HCT116 (cell line): ENCODE measurements at regions not wholly inside any gene's neighbourhood (a gene's known extent, or its start where the extent isn't known, plus 50 kb on each side); places are given as distances from the start of the nearest gene placed in this dataset.

Experiments used
- ATAC-seq: fragments of 200-7000 bp; cut with Tn5 transposase; 2 replicates; pipeline ENCODE4 v1.9.1; 2020; ENCODE audit warnings: mild to moderate bottlenecking, moderate library complexity
- BruUV-seq: library from RNA; stranded (reverse); fragments of 400-500 nt; replicated peaks from 2 replicates; lab custom pipeline; 2021; lab: Mats Ljungman, UMichigan
- CTCF ChIA-PET: fragments of 300-600 bp; sonication (Branson Sonifier 250); formaldehyde crosslinking; loops from one replicate; lab custom pipeline; 2021; ENCODE audit warnings: antibody characterized with exemption; lab: Charles Lee
- POLR2A ChIA-PET: fragments of 300-600, 350-600 bp; sonication (Branson Sonifier 250); formaldehyde crosslinking; loops from one replicate; lab custom pipeline; 2021; ENCODE audit warnings: antibody characterized with exemption; lab: Charles Lee
- RAD21 ChIA-PET, 2 experiments: fragments of 300-600 bp; sonication (Branson Sonifier 250); formaldehyde crosslinking; loops; one replicate each; lab custom pipeline; 2023; ENCODE audit warnings: low total read pairs in 2 of 2; ENCODE audit not compliant: uncharacterized antibody in 2 of 2, unreplicated experiment in 2 of 2, low non-redundant PET in 1 of 2; lab: Charles Lee
- DNase-seq: peaks from one replicate; pipeline ENCODE4 v3.0.0-alpha.2; 2010; ENCODE audit warnings: low read depth, low spot score
- H2AFZ ChIP-seq: fragments of 200-600 bp; shearing (Covaris generic), sonication (generic); 2 replicates; pipeline ENCODE4 v1.6.1; 2017; ENCODE audit warnings: low read depth, mixed run types, mixed read lengths, antibody characterized with exemption, low read length; ENCODE audit not compliant: poor library complexity, severe bottlenecking
- H3K27ac ChIP-seq: 2 replicates; pipeline ENCODE4 v1.5.1; 2012; ENCODE audit warnings: low read depth, low read length
- H3K27me3 ChIP-seq: fragments of 200-600 bp; sonication (generic); 2 replicates; pipeline ENCODE4 v1.6.1; 2016; ENCODE audit warnings: mixed run types, low read length, mixed read lengths; ENCODE audit not compliant: insufficient read depth
- H3K36me3 ChIP-seq, 2 experiments: fragments of 200-500 bp in 1 of 2; fragments of 200-600 bp in 1 of 2; sonication (Bioruptor generic) in 1 of 2; sonication (generic) in 1 of 2; 2 replicates each; pipeline versions ENCODE4 v1.5.1 to v1.6.1; 2014 to 2016; ENCODE audit warnings: low read length in 2 of 2, inconsistent platforms in 1 of 2, mixed read lengths in 1 of 2, mixed run types in 1 of 2; ENCODE audit not compliant: insufficient read depth in 2 of 2, control insufficient read depth in 1 of 2
- H3K4me1 ChIP-seq, 2 experiments: fragments of 200-600 bp in 1 of 2; sonication (generic) in 1 of 2; 2 replicates each; pipeline versions ENCODE4 v1.5.1 to v1.6.1; 2012 to 2017; ENCODE audit warnings: low read length in 2 of 2, inconsistent platforms in 1 of 2, mild to moderate bottlenecking in 1 of 2, mixed read lengths in 1 of 2, mixed run types in 1 of 2, moderate library complexity in 1 of 2; ENCODE audit not compliant: insufficient read depth in 2 of 2, control insufficient read depth in 1 of 2
- H3K4me2 ChIP-seq: fragments of 200-600 bp; sonication (generic); 2 replicates; pipeline ENCODE4 v1.6.1; 2017; ENCODE audit warnings: mixed run types, low read length, mixed read lengths
- H3K4me3 ChIP-seq, 2 experiments: fragments of 200-600 bp in 1 of 2; sonication (generic) in 1 of 2; replicated peaks in 1 of 2; 2 replicates each; pipeline ENCODE4 v1.5.1; 2011 to 2016; ENCODE audit warnings: low read length in 2 of 2, control low read depth in 1 of 2, low read depth in 1 of 2, mild to moderate bottlenecking in 1 of 2, mixed read lengths in 1 of 2, mixed run types in 1 of 2
- H3K79me2 ChIP-seq: fragments of 200-600 bp; sonication (generic); 2 replicates; pipeline ENCODE4 v1.6.1; 2017; ENCODE audit warnings: mild to moderate bottlenecking, mixed run types, low read length, moderate library complexity, mixed read lengths; ENCODE audit not compliant: insufficient read depth
- H3K9ac ChIP-seq: fragments of 200-600 bp; sonication (generic); 2 replicates; pipeline ENCODE4 v1.6.1; 2016; ENCODE audit warnings: low read length, mixed read lengths
- H3K9me2 ChIP-seq: fragments of 200-600 bp; sonication (generic), shearing (Covaris generic); 2 replicates; pipeline ENCODE4 v1.6.1; 2017; ENCODE audit warnings: mixed run types, mild to moderate bottlenecking, moderate library complexity; ENCODE audit not compliant: insufficient read depth
- H3K9me3 ChIP-seq, 2 experiments: fragments of 200-500 bp in 1 of 2; fragments of 200-600 bp in 1 of 2; sonication (Bioruptor generic) in 1 of 2; sonication (generic) in 1 of 2; 2 replicates each; pipeline ENCODE4 v1.6.1; 2014 to 2017; ENCODE audit warnings: low read length in 2 of 2, mixed read lengths in 2 of 2, inconsistent platforms in 1 of 2, low read depth in 1 of 2, mild to moderate bottlenecking in 1 of 2, mixed run types in 1 of 2, moderate library complexity in 1 of 2; ENCODE audit not compliant: control insufficient read depth in 1 of 2, insufficient read depth in 1 of 2
- H4K20me1 ChIP-seq: fragments of 200-600 bp; sonication (generic), shearing (Covaris generic); 2 replicates; pipeline ENCODE4 v1.6.1; 2017; ENCODE audit warnings: mixed run types, mild to moderate bottlenecking, moderate library complexity; ENCODE audit not compliant: insufficient read depth
- CBX3 ChIP-seq: IDR thresholded peaks from 2 replicates; pipeline ENCODE4 v1.6.1; 2012; ENCODE audit warnings: low read depth
- CTCF ChIP-seq, 3 experiments: fragments of 200-600 bp in 1 of 3; sonication (generic) in 1 of 3; IDR thresholded peaks in 2 of 3; conservative IDR thresholded peaks in 1 of 3; 2 replicates each; pipeline ENCODE4 v1.5.1; 2012 to 2017; ENCODE audit warnings: low read depth in 2 of 3, low read length in 2 of 3, antibody characterized with exemption in 1 of 3, borderline replicate concordance in 1 of 3, control low read depth in 1 of 3, mild to moderate bottlenecking in 1 of 3, mixed read lengths in 1 of 3, mixed run types in 1 of 3, moderate library complexity in 1 of 3; ENCODE audit not compliant: insufficient read depth in 1 of 3
- EGR1 ChIP-seq: IDR thresholded peaks from 2 replicates; pipeline ENCODE4 v1.6.1; 2012; ENCODE audit warnings: low read depth
- ELF1 ChIP-seq: IDR thresholded peaks from 2 replicates; pipeline ENCODE4 v1.6.1; 2012; ENCODE audit warnings: low read depth, borderline replicate concordance
- EZH2 ChIP-seq: fragments of 200-600 bp; sonication (generic); IDR thresholded peaks from 2 replicates; pipeline ENCODE4 v1.6.1; 2017; ENCODE audit warnings: antibody characterized with exemption, mixed run types
- JUND ChIP-seq: IDR thresholded peaks from 2 replicates; pipeline ENCODE4 v1.6.1; 2012
- POLR2AphosphoS5 ChIP-seq: IDR thresholded peaks from 2 replicates; pipeline ENCODE4 v1.6.1; 2011; ENCODE audit warnings: mild to moderate bottlenecking, low read depth, low read length, moderate library complexity
- RAD21 ChIP-seq: IDR thresholded peaks from 2 replicates; pipeline ENCODE4 v1.6.1; 2012; ENCODE audit warnings: low read depth, mild to moderate bottlenecking
- TCF7L2 ChIP-seq: IDR thresholded peaks from 2 replicates; pipeline ENCODE4 v1.7.0; 2011; ENCODE audit warnings: borderline replicate concordance, inconsistent platforms; ENCODE audit not compliant: insufficient read depth, insufficient read length; ENCODE audit errors: extremely low read depth
- intact Hi-C: fragments of 100-400 bp; cut with micrococcal nuclease; formaldehyde crosslinking; loops from 2 replicates; pipeline ENCODE4 v1.10.0; 2022
- TF ChIP-seq, protein P1 (sequence below): IDR thresholded peaks from 2 replicates; pipeline ENCODE4 v1.6.1; 2011; ENCODE audit warnings: mild to moderate bottlenecking, low read length, moderate library complexity; ENCODE audit not compliant: insufficient replicate concordance; ENCODE audit errors: extremely low read depth

GRCh38 chr6:40049128-40049527, 114.9 kb upstream of the MOCS1 start:
- Histone ChIP-seq H2AFZ (no peak overlapping the region), H3K4me1 (no peaks in the 10 kb centered on the region), H3K9ac (no peak overlapping the region), H3K9me2 (no peaks in the 10 kb centered on the region), H3K79me2 (no peaks in the 10 kb centered on the region), H3K27ac (no peak overlapping the region), H3K36me3 (no peaks in the 10 kb centered on the region)
- no peak for ATAC-seq
- POLR2A ChIA-PET, result no interaction called here
- intact Hi-C loops, result no loop called here
- CTCF ChIA-PET, result no interaction called here
- TF ChIP-seq RAD21 (no peak), CTCF (IDR thresholded peaks at IDR 0.05 in 2 of 3, conservative IDR thresholded peaks at IDR 0.05 in 1 of 3; ENCODE audit: borderline replicate concordance in 1 of 3, insufficient read depth in 1 of 3, low read depth in 2 of 3, low read length in 2 of 3) (no peak), JUND (no peak), POLR2AphosphoS5 (no peak), ELF1 (no peak), TCF7L2 (no peak)
- TF ChIP-seq, all 23 proteins: peak for 0
- Histone ChIP-seq H3K27me3 (0 out of 2 replicates have a peak, but pooled peaks cover 15% of the 10 kb centered on the region), H3K4me3 (no peak overlapping the region), H3K9me3 (no peaks in the 10 kb centered on the region), H4K20me1 (no peaks in the 10 kb centered on the region), H3K4me2 (no peak overlapping the region)
- RAD21 ChIA-PET, result no interaction called here
- BruUV-seq, result no TSS peak
- no peak for DNase-seq

DNA sequence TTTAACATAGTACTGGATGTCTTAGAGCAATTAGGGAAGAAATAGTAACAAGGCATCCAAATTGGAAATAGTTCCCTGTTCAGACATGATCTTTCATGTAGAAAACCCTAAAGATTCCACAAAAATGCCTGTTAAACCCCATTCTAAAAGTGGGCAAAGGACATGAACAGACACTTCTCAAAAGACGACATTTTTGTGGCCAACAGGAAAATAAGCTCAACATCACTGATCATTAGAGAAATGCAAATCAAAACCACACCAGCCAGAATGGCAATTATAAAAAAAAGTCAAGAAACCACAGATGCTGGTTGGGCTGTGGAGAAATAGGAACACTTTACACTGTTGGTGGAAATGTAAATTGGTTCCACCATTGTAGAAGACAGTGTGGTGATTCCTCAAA, 109.9 kb upstream of the MOCS1 start:
- no peaks in the 10 kb centered on the region for H3K4me1 ChIP-seq
- no peak overlapping the region for H3K4me3 ChIP-seq
- ATAC-seq (no peak), DNase-seq (no peak)
- ChIA-PET POLR2A (no interaction called here), RAD21 (no interaction called here), CTCF (no interaction called here)
- 0 out of 2 replicates have a peak, but pooled peaks cover 6% of the 10 kb centered on the region for H3K27me3 ChIP-seq
- BruUV-seq, result no TSS peak
- no peaks in the 10 kb centered on the region for H3K79me2 ChIP-seq
- H3K4me2 ChIP-seq, result no peak overlapping the region
- H2AFZ ChIP-seq, result no peak overlapping the region
- no peaks in the 10 kb centered on the region for H3K9me2 ChIP-seq
- no peak overlapping the region for H3K27ac ChIP-seq
- intact Hi-C loops, result no loop called here
- no peaks in the 10 kb centered on the region for H3K9me3 ChIP-seq
- TF ChIP-seq CTCF (IDR thresholded peaks at IDR 0.05 in 2 of 3, conservative IDR thresholded peaks at IDR 0.05 in 1 of 3; ENCODE audit: borderline replicate concordance in 1 of 3, insufficient read depth in 1 of 3, low read depth in 2 of 3, low read length in 2 of 3) (no peak), RAD21 (no peak), CBX3 (no peak), EZH2 (no peak), EGR1 (no peak)
- TF ChIP-seq, protein P1, sequence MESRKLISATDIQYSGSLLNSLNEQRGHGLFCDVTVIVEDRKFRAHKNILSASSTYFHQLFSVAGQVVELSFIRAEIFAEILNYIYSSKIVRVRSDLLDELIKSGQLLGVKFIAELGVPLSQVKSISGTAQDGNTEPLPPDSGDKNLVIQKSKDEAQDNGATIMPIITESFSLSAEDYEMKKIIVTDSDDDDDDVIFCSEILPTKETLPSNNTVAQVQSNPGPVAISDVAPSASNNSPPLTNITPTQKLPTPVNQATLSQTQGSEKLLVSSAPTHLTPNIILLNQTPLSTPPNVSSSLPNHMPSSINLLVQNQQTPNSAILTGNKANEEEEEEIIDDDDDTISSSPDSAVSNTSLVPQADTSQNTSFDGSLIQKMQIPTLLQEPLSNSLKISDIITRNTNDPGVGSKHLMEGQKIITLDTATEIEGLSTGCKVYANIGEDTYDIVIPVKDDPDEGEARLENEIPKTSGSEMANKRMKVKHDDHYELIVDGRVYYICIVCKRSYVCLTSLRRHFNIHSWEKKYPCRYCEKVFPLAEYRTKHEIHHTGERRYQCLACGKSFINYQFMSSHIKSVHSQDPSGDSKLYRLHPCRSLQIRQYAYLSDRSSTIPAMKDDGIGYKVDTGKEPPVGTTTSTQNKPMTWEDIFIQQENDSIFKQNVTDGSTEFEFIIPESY, result no peak
- H3K9ac ChIP-seq, result no peak overlapping the region
- H3K36me3 ChIP-seq, result no peaks in the 10 kb centered on the region
- no peaks in the 10 kb centered on the region for H4K20me1 ChIP-seq
